ENCODE measurements at regions not wholly inside any gene's neighbourhood (a gene's known extent, or its start where the extent isn't known, plus 50 kb on each side); places are given as distances from the start of the nearest gene placed in this dataset.
A peak's percentile ranks its signal among the peaks of the same experiment; 100 is the strongest.
"Not testable (repeated sequence)": the region's sequence is repeated elsewhere in the genome, so short reads cannot be mapped to it uniquely, and the experiment has no call there.

GRCh38 chr15:39414201-39414600 is 166.7 kb upstream of the THBS1 start:
- DNase-seq, result no peak

- DNase-seq, result no peak
Measured at GRCh38 chr15:39415634-39416033, 165.2 kb upstream of the THBS1 start.

GRCh38 chr15:39416258-39416657 is 164.6 kb upstream of the THBS1 start:
- no peak for DNase-seq

GRCh38 chr15:39417366-39418134 is 163.3 kb upstream of the THBS1 start:
- no peak for DNase-seq

- DNase-seq, result no peak
Measured at GRCh38 chr15:39419651-39420050, 161.2 kb upstream of the THBS1 start.

GRCh38 chr15:39420123-39420852 is 160.6 kb upstream of the THBS1 start:
- not testable (repeated sequence) for DNase-seq

GRCh38 chr15:39420853-39421192 is 160.1 kb upstream of the THBS1 start:
- not testable (repeated sequence) for DNase-seq

GRCh38 chr15:39426552-39427532 is 154.0 kb upstream of the THBS1 start:
- peak; percentile 92 for DNase-seq

GRCh38 chr15:39427705-39428104 is 153.2 kb upstream of the THBS1 start:
- DNase-seq, result peak; percentile 58

- no peak for DNase-seq
Measured at GRCh38 chr15:39429898-39430357, 151.0 kb upstream of the THBS1 start.

- no peak for DNase-seq
Measured at GRCh38 chr15:39430389-39430788, 150.5 kb upstream of the THBS1 start.

GRCh38 chr15:39431376-39431775 is 149.5 kb upstream of the THBS1 start:
- no peak for DNase-seq

- DNase-seq, result no peak
Measured at GRCh38 chr15:39432026-39432425, 148.9 kb upstream of the THBS1 start.

- DNase-seq, result no peak
Measured at GRCh38 chr15:39432912-39433348, 147.9 kb upstream of the THBS1 start.

GRCh38 chr15:39433376-39433775 is 147.5 kb upstream of the THBS1 start:
- DNase-seq, result no peak

GRCh38 chr15:39434163-39434562 is 146.7 kb upstream of the THBS1 start:
- DNase-seq, result no peak

GRCh38 chr15:39434751-39435238 is 146.1 kb upstream of the THBS1 start:
- no peak for DNase-seq

- DNase-seq, result no peak
Measured at GRCh38 chr15:39435244-39435643, 145.6 kb upstream of the THBS1 start.

- no peak for DNase-seq
Measured at GRCh38 chr15:39438260-39438659, 142.6 kb upstream of the THBS1 start.

- no peak for DNase-seq
Measured at GRCh38 chr15:39438799-39439592, 141.9 kb upstream of the THBS1 start.

GRCh38 chr15:39442898-39443297 is 138.0 kb upstream of the THBS1 start:
- DNase-seq, result no peak

- no peak for DNase-seq
Measured at GRCh38 chr15:39443659-39444219, 137.1 kb upstream of the THBS1 start.

Data from NK-92 treated with Interleukin-12 subunit alpha and Interleukin-12 subunit beta, amount 100 ng/mL, for 24 hours (cell line).